SK-N-SH (cell line): ENCODE measurements at regions not wholly inside any gene's neighbourhood (a gene's known extent, or its start where the extent isn't known, plus 50 kb on each side); places are given as distances from the start of the nearest gene placed in this dataset.

ENCODE experiments used
- CTCF ChIA-PET: fragments of 300-600, 350-600 bp; formaldehyde crosslinking; extraction: SDS; loops from one replicate; lab custom pipeline; 2021; lab: Yijun Ruan, JAX
- POLR2A ChIA-PET: fragments of 350-600 bp; sonication (Branson Sonifier 250); formaldehyde crosslinking; extraction: SDS; loops from one replicate; lab custom pipeline; 2020; ENCODE audit warnings: antibody characterized with exemption, inconsistent platforms; lab: Yijun Ruan, JAX
- DNase-seq: peaks from one replicate; pipeline ENCODE4 v3.0.0; 2012
- H2AFZ ChIP-seq: fragments of 200-600 bp; sonication (generic); 2 replicates; pipeline ENCODE4 v1.8.1; 2016; ENCODE audit warnings: antibody characterized with exemption, mild to moderate bottlenecking, low read depth
- H3F3A ChIP-seq: fragments of 200-600 bp; sonication (generic); replicated peaks from 2 replicates; pipeline ENCODE3; 2016; ENCODE audit warnings: antibody characterized with exemption, mild to moderate bottlenecking; ENCODE audit not compliant: insufficient read depth
- H3K27ac ChIP-seq, 2 experiments: fragments of 200-500 bp in 1 of 2; fragments of 200-600 bp in 1 of 2; sonication (Bioruptor generic) in 1 of 2; sonication (generic), shearing (Covaris generic) in 1 of 2; 2 replicates each; pipeline versions ENCODE4 v1.5.1 to v1.6.1; 2014 to 2016; ENCODE audit warnings: low read depth in 2 of 2, inconsistent platforms in 1 of 2, low read length in 1 of 2, mild to moderate bottlenecking in 1 of 2, mixed read lengths in 1 of 2
- H3K27me3 ChIP-seq: fragments of 200-600 bp; sonication (generic), shearing (Covaris generic); 2 replicates; pipeline ENCODE4 v1.6.1; 2016; ENCODE audit warnings: mixed run types; ENCODE audit not compliant: insufficient read depth
- H3K36me3 ChIP-seq, 2 experiments: fragments of 200-500 bp in 1 of 2; fragments of 200-600 bp in 1 of 2; sonication (Bioruptor generic) in 1 of 2; sonication (generic) in 1 of 2; replicated peaks in 1 of 2; 2 replicates each; pipeline versions ENCODE3 to v1.5.1; 2014 to 2016; ENCODE audit warnings: low read length in 1 of 2, mild to moderate bottlenecking in 1 of 2; ENCODE audit not compliant: insufficient read depth in 2 of 2, control insufficient read depth in 1 of 2
- H3K4me1 ChIP-seq, 2 experiments: fragments of 200-500 bp in 1 of 2; fragments of 200-600 bp in 1 of 2; sonication (Bioruptor generic) in 1 of 2; sonication (generic), shearing (Covaris generic) in 1 of 2; 2 replicates each; pipeline versions ENCODE4 v1.5.1 to v1.6.1; 2014 to 2016; ENCODE audit warnings: low read depth in 1 of 2, low read length in 1 of 2, mixed run types in 1 of 2; ENCODE audit not compliant: insufficient read depth in 2 of 2, control insufficient read depth in 1 of 2
- H3K4me2 ChIP-seq: fragments of 200-600 bp; sonication (generic), shearing (Covaris generic); 2 replicates; pipeline ENCODE4 v1.6.1; 2017; ENCODE audit warnings: mixed run types
- H3K4me3 ChIP-seq, 2 experiments: fragments of 200-500 bp in 1 of 2; fragments of 200-600 bp in 1 of 2; sonication (Bioruptor generic) in 1 of 2; sonication (generic), shearing (Covaris generic) in 1 of 2; 2 replicates each; pipeline versions ENCODE4 v1.5.1 to v1.8.1; 2014 to 2016; ENCODE audit warnings: low read depth in 2 of 2, inconsistent platforms in 1 of 2, low read length in 1 of 2, mild to moderate bottlenecking in 1 of 2, mixed read lengths in 1 of 2, moderate library complexity in 1 of 2
- H3K79me2 ChIP-seq: fragments of 200-600 bp; sonication (generic); 2 replicates; pipeline ENCODE4 v1.8.1; 2017; ENCODE audit warnings: mild to moderate bottlenecking; ENCODE audit not compliant: insufficient read depth
- H3K9ac ChIP-seq: fragments of 200-600 bp; sonication (generic); 2 replicates; pipeline ENCODE4 v1.6.1; 2017; ENCODE audit warnings: mixed run types
- H3K9me2 ChIP-seq: fragments of 200-600 bp; sonication (generic); 2 replicates; pipeline ENCODE4 v1.6.1; 2017; ENCODE audit warnings: mixed run types
- H3K9me3 ChIP-seq: fragments of 200-600 bp; sonication (generic); 2 replicates; pipeline ENCODE4 v1.6.1; 2017; ENCODE audit warnings: mixed run types, mild to moderate bottlenecking, moderate library complexity
- H4K20me1 ChIP-seq: fragments of 200-600 bp; sonication (generic); 2 replicates; pipeline ENCODE4 v1.6.1; 2017; ENCODE audit warnings: mild to moderate bottlenecking, mixed run types; ENCODE audit not compliant: insufficient read depth
- CHD2 ChIP-seq: fragments of 150-350 bp; IDR thresholded peaks from 2 replicates; pipeline ENCODE4 v1.6.1; 2018; ENCODE audit warnings: low read length; ENCODE audit not compliant: partially characterized antibody
- ELF1 ChIP-seq: IDR thresholded peaks from 2 replicates; pipeline ENCODE4 v1.4.0; 2012
- FOXJ3 ChIP-seq: sonication (generic); formaldehyde crosslinking; IDR thresholded peaks from 2 replicates; pipeline ENCODE4 v1.5.1; 2020; ENCODE audit warnings: mild to moderate bottlenecking, missing genetic modification reagents
- GATA2 ChIP-seq: sonication (generic); formaldehyde crosslinking; IDR thresholded peaks from 2 replicates; pipeline ENCODE4 v1.5.0; 2020; ENCODE audit warnings: mild to moderate bottlenecking, missing genetic modification reagents
- MEF2A ChIP-seq: IDR thresholded peaks from 2 replicates; pipeline ENCODE4 v1.4.0; 2012; ENCODE audit warnings: low read depth, borderline replicate concordance
- MXI1 ChIP-seq: IDR thresholded peaks from 2 replicates; pipeline ENCODE4 v1.6.1; 2012; ENCODE audit warnings: mild to moderate bottlenecking, low read depth, low read length, improper control_type of control experiment
- NFIC ChIP-seq: IDR thresholded peaks from 2 replicates; pipeline ENCODE4 v1.4.0; 2012; ENCODE audit warnings: borderline replicate concordance
- NRF1 ChIP-seq: IDR thresholded peaks from 2 replicates; pipeline ENCODE4 v1.6.1; 2012; ENCODE audit warnings: low read depth, mild to moderate bottlenecking, low read length
- RAD21 ChIP-seq: IDR thresholded peaks from 2 replicates; pipeline ENCODE4 v1.6.1; 2012; ENCODE audit warnings: mild to moderate bottlenecking, low read length
- RCOR1 ChIP-seq: fragments of 150-350 bp; IDR thresholded peaks from 2 replicates; pipeline ENCODE4 v1.6.1; 2017; ENCODE audit warnings: antibody characterized with exemption, low read length
- SIN3A ChIP-seq: IDR thresholded peaks from 2 replicates; pipeline ENCODE4 v1.6.1; 2012; ENCODE audit warnings: low read depth, mild to moderate bottlenecking, low read length, moderate library complexity, borderline replicate concordance
- TAF1 ChIP-seq: IDR thresholded peaks from 2 replicates; pipeline ENCODE4 v1.6.1; 2012; ENCODE audit warnings: low read depth, mild to moderate bottlenecking, low read length, moderate library complexity, borderline replicate concordance
- TCF12 ChIP-seq: IDR thresholded peaks from 2 replicates; pipeline ENCODE4 v1.4.0; 2012
- YY1 ChIP-seq: IDR thresholded peaks from 2 replicates; pipeline ENCODE4 v1.4.0; 2012; ENCODE audit warnings: low read depth, mild to moderate bottlenecking
- WGBS: methylation state at CpG from one replicate; pipeline ENCODE4 v1.1.6; 2017; ENCODE audit warnings: low lambda C conversion rate; 5-methylcytosine and 5-hydroxymethylcytosine counted together
- TF ChIP-seq, protein P1 (sequence below): fragments of 200-600 bp; sonication (generic); IDR thresholded peaks from 2 replicates; pipeline ENCODE4 v1.6.1; 2017; ENCODE audit warnings: antibody characterized with exemption, mild to moderate bottlenecking, moderate library complexity
- TF ChIP-seq, protein P2 (sequence below): fragments of 150-350 bp; IDR thresholded peaks from 2 replicates; pipeline ENCODE4 v1.6.1; 2017; ENCODE audit warnings: antibody characterized with exemption, low read length, low read depth, borderline replicate concordance
- TF ChIP-seq, protein P3 (sequence below): IDR thresholded peaks from 2 replicates; pipeline ENCODE4 v1.4.0; 2012; ENCODE audit warnings: low read depth, borderline replicate concordance
- TF ChIP-seq, protein P4 (sequence below): IDR thresholded peaks from 2 replicates; pipeline ENCODE4; 2012

DNA sequence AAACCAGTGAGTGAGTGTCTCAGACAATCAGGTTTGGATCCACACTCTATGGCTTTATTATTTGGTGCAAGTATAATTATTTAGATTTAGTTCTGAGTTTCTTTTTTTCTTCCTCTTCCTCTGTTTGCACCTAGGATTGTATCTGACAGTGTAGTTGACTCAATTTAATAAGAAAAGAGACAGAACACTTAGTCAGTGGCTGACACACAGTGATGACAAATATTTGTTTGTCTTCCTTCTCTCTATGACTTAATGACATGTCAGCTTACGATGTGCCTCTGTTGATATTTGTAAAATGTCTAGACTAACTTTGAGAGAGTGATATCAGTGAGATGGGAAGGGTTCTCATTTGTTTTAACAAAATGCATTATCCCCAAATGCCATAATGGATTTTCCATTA is 129.5 kb upstream of the SLC10A2 start (continued):
- TF ChIP-seq MEF2A, result no peak

DNA sequence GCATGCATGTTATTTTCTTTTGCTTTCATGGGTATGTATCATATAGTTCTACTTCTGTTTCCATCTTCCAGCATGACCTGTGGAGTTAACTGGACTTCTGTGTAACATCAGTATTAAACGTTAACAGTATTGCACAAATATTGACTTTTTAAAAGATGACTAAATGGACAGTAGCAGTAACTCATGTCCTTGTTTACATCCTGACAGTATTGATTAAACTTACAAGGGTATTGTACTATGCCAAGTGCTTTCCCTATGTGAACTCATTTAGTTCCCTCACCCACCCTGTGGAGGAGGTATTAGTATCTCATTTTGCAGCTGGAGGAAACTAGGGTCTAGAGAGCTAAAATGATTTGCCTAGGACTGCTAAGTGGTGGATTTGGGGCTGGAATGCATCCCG is 128.7 kb upstream of the SLC10A2 start:
- H2AFZ ChIP-seq, result no peak overlapping the region
- no peaks in the 10 kb centered on the region for H3K4me1 ChIP-seq
- H3K36me3 ChIP-seq, result no peaks in the 10 kb centered on the region
- no peaks in the 10 kb centered on the region for H3K79me2 ChIP-seq
- H3K9ac ChIP-seq, result no peak overlapping the region
- H3K9me3 ChIP-seq, result no peaks in the 10 kb centered on the region
- POLR2A ChIA-PET, result no interaction called here
- CTCF ChIA-PET, result no interaction called here
- DNase-seq, result no peak
- no peak for TF ChIP-seq CHD2
- no peak for TF ChIP-seq TCF12
- no peak for TF ChIP-seq NRF1
- no peak for TF ChIP-seq TAF1
- TF ChIP-seq, protein P1, sequence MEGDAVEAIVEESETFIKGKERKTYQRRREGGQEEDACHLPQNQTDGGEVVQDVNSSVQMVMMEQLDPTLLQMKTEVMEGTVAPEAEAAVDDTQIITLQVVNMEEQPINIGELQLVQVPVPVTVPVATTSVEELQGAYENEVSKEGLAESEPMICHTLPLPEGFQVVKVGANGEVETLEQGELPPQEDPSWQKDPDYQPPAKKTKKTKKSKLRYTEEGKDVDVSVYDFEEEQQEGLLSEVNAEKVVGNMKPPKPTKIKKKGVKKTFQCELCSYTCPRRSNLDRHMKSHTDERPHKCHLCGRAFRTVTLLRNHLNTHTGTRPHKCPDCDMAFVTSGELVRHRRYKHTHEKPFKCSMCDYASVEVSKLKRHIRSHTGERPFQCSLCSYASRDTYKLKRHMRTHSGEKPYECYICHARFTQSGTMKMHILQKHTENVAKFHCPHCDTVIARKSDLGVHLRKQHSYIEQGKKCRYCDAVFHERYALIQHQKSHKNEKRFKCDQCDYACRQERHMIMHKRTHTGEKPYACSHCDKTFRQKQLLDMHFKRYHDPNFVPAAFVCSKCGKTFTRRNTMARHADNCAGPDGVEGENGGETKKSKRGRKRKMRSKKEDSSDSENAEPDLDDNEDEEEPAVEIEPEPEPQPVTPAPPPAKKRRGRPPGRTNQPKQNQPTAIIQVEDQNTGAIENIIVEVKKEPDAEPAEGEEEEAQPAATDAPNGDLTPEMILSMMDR, result no peak
- TF ChIP-seq SIN3A, result no peak
- TF ChIP-seq ELF1, result no peak
- TF ChIP-seq, protein P2, sequence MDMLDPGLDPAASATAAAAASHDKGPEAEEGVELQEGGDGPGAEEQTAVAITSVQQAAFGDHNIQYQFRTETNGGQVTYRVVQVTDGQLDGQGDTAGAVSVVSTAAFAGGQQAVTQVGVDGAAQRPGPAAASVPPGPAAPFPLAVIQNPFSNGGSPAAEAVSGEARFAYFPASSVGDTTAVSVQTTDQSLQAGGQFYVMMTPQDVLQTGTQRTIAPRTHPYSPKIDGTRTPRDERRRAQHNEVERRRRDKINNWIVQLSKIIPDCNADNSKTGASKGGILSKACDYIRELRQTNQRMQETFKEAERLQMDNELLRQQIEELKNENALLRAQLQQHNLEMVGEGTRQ, result no peak
- H3K27ac ChIP-seq, result no peak overlapping the region
- no peak overlapping the region for H3K4me3 ChIP-seq
- no peaks in the 10 kb centered on the region for H3F3A ChIP-seq
- no peaks in the 10 kb centered on the region for H4K20me1 ChIP-seq
- no peaks in the 10 kb centered on the region for H3K9me2 ChIP-seq
- H3K27me3 ChIP-seq, result no peaks in the 10 kb centered on the region
- WGBS, result 46% methylated on average over 2 of the region's 2 CpGs
- no peak overlapping the region for H3K4me2 ChIP-seq

DNA sequence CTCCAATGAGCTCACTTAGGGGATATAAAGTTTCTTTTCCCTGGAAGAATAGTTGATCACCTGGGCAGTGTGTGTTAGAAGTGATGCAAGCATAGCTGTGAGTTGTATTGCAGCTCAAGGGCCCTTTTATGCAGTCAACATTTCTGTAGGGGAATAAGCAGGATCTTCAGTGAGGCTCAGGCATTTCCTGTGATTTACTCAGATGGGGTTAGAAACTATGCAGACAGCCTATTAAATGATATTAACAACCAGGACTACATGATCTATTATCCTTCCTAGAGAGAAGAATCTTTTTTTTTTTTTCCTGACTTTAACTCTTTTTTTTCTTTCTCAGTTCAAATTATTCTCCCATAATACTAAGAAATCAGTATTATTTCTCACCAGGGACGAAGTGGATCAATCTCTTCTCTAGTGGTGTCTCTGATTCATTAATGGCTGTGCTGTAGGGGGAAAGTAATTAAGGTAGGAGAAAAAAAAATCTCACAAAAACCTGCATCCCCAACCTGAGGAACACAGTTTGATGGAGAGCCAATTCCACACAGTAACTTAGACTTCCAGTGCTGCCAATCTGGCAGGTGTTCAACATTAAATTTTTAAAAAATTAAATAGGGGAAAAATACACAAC is 126.4 kb upstream of the SLC10A2 start:
- H3F3A ChIP-seq, result no peaks in the 10 kb centered on the region
- no peaks in the 10 kb centered on the region for H4K20me1 ChIP-seq
- POLR2A ChIA-PET, result no interaction called here
- no peaks in the 10 kb centered on the region for H3K9me2 ChIP-seq
- H3K27me3 ChIP-seq, result no peaks in the 10 kb centered on the region
- no peak overlapping the region for H3K9ac ChIP-seq
- no peaks in the 10 kb centered on the region for H3K9me3 ChIP-seq
- H3K4me2 ChIP-seq, result no peak overlapping the region
- whole genome bisulfite sequencing, result 11% methylated on average over 1 of the region's 1 CpG
- H3K4me1 ChIP-seq, result peaks cover 0 to 3% of the 10 kb centered on the region in 2 experiments; a peak in 1 of 4 replicates
- H3K36me3 ChIP-seq, result no peaks in the 10 kb centered on the region
- H3K4me3 ChIP-seq, result no peak overlapping the region
- no peak overlapping the region for H2AFZ ChIP-seq
- no peak overlapping the region; a peak in 1 of 4 replicates for H3K27ac ChIP-seq
- H3K79me2 ChIP-seq, result no peaks in the 10 kb centered on the region
- no peak for DNase-seq
- CTCF ChIA-PET, result interaction anchor here (1.0 kb wide), 1 partner anchor 322 kb away, joined by 3 read pairs; no protein-coding TSS in a partner anchor
- no peak for TF ChIP-seq CHD2
- TF ChIP-seq GATA2 (CRISPR knock-in tag), result no peak
- TF ChIP-seq, protein P3, sequence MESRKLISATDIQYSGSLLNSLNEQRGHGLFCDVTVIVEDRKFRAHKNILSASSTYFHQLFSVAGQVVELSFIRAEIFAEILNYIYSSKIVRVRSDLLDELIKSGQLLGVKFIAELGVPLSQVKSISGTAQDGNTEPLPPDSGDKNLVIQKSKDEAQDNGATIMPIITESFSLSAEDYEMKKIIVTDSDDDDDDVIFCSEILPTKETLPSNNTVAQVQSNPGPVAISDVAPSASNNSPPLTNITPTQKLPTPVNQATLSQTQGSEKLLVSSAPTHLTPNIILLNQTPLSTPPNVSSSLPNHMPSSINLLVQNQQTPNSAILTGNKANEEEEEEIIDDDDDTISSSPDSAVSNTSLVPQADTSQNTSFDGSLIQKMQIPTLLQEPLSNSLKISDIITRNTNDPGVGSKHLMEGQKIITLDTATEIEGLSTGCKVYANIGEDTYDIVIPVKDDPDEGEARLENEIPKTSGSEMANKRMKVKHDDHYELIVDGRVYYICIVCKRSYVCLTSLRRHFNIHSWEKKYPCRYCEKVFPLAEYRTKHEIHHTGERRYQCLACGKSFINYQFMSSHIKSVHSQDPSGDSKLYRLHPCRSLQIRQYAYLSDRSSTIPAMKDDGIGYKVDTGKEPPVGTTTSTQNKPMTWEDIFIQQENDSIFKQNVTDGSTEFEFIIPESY, result no peak
- no peak for TF ChIP-seq NFIC
- no peak for TF ChIP-seq MEF2A
- TF ChIP-seq SIN3A, result no peak
- TF ChIP-seq YY1, result no peak
- TF ChIP-seq, protein P4, sequence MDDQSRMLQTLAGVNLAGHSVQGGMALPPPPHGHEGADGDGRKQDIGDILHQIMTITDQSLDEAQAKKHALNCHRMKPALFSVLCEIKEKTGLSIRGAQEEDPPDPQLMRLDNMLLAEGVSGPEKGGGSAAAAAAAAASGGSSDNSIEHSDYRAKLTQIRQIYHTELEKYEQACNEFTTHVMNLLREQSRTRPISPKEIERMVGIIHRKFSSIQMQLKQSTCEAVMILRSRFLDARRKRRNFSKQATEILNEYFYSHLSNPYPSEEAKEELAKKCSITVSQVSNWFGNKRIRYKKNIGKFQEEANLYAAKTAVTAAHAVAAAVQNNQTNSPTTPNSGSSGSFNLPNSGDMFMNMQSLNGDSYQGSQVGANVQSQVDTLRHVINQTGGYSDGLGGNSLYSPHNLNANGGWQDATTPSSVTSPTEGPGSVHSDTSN, result no peak
- TF ChIP-seq, protein P2, result no peak
- TF ChIP-seq TCF12, result no peak
- TF ChIP-seq RAD21, result no peak
- no peak for TF ChIP-seq FOXJ3
- no peak for TF ChIP-seq ELF1
- TF ChIP-seq RCOR1, result no peak
- no peak for TF ChIP-seq MXI1
